Brain microvascular endothelial cell (primary cell): ENCODE measurements at regions not wholly inside any gene's neighbourhood (a gene's known extent, or its start where the extent isn't known, plus 50 kb on each side); places are given as distances from the start of the nearest gene placed in this dataset.
"Not testable (repeated sequence)": the region's sequence is repeated elsewhere in the genome, so short reads cannot be mapped to it uniquely, and the experiment has no call there.

Experiments used
- DNase-seq: peaks from one replicate; pipeline ENCODE4 v3.0.0-alpha.2; 2020
- H3K27ac ChIP-seq: fragments of 250-450 bp; sonication (Bioruptor Pico); 2 replicates; pipeline ENCODE4 v1.5.1; 2020; ENCODE audit warnings: mild to moderate bottlenecking, moderate library complexity
- H3K27me3 ChIP-seq: fragments of 250-450 bp; sonication (Bioruptor Pico); replicated peaks from 2 replicates; pipeline ENCODE4 v1.5.1; 2020; ENCODE audit warnings: mild to moderate bottlenecking
- H3K36me3 ChIP-seq: fragments of 250-450 bp; sonication (Bioruptor Pico); replicated peaks from 2 replicates; pipeline ENCODE4 v1.5.1; 2020; ENCODE audit warnings: mild to moderate bottlenecking
- H3K4me3 ChIP-seq: 2 replicates; pipeline ENCODE4 v1.5.1; 2011; ENCODE audit warnings: low read depth, mild to moderate bottlenecking, control low read depth, low read length, moderate library complexity
- in situ Hi-C: cut with HindIII; loops from 2 replicates; pipeline ENCODE4 v1.10.0; 2017; ENCODE audit warnings: low sequenced_read_pairs, low pct_ligation_motif_present
- TF ChIP-seq, protein P1 (sequence below): IDR thresholded peaks from 2 replicates; pipeline ENCODE4 v1.5.1; 2011; ENCODE audit warnings: low read depth, mild to moderate bottlenecking, moderate library complexity, low read length, control low read depth, inconsistent platforms; ENCODE audit errors: missing control alignments

DNA sequence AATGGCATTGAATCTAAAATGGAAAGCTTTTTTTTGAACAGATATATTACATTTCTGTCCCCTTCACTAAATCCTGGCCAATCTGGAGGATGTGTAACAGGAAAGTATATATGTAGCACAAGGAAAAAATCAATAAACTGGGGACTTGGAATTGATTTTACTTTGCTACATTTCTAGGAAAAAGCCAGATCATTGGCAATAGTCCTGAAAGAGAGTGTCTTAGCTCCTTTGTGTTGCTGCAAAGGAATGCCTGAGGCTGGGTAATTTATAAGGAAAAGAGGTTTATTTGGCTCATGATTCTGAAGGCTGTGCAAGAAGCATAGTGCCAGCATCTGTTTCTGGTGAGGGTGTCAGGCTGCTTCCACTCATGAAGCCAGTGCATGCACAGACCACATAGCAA, 574.9 kb downstream of the HTR1B start:
- no peak overlapping the region for H3K4me3 ChIP-seq
- no peaks in the 10 kb centered on the region for H3K27me3 ChIP-seq
- H3K36me3 ChIP-seq: no peaks in the 10 kb centered on the region
- no peak for DNase-seq
- no peak overlapping the region for H3K27ac ChIP-seq
- TF ChIP-seq, protein P1, sequence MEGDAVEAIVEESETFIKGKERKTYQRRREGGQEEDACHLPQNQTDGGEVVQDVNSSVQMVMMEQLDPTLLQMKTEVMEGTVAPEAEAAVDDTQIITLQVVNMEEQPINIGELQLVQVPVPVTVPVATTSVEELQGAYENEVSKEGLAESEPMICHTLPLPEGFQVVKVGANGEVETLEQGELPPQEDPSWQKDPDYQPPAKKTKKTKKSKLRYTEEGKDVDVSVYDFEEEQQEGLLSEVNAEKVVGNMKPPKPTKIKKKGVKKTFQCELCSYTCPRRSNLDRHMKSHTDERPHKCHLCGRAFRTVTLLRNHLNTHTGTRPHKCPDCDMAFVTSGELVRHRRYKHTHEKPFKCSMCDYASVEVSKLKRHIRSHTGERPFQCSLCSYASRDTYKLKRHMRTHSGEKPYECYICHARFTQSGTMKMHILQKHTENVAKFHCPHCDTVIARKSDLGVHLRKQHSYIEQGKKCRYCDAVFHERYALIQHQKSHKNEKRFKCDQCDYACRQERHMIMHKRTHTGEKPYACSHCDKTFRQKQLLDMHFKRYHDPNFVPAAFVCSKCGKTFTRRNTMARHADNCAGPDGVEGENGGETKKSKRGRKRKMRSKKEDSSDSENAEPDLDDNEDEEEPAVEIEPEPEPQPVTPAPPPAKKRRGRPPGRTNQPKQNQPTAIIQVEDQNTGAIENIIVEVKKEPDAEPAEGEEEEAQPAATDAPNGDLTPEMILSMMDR: no peak
- in situ Hi-C loops: no loop called here

DNA sequence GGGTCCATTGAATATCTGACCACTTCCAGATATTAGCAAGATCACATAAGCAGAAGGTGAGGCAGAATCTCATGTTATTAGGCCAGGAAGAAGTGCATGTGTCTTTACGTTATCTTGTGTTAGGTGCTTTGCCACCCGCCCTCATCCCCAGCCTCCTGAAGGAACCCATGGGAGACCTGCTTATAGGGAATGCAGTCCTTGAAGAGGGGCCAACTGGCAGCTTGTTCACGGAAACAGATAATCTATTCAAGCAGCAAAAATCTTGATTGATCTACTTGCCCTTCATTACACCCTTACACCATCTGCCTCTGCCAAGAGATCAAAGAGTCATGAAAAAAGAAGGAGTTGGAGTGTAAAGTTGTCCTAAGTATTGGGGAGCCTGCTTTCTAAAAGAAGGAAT, 576.4 kb downstream of the HTR1B start:
- Histone ChIP-seq H3K4me3 (no peak overlapping the region), H3K36me3 (no peaks in the 10 kb centered on the region), H3K27me3 (no peaks in the 10 kb centered on the region), H3K27ac (no peak overlapping the region)
- in situ Hi-C loops: no loop called here
- TF ChIP-seq, protein P1: no peak
- DNase-seq: no peak

DNA sequence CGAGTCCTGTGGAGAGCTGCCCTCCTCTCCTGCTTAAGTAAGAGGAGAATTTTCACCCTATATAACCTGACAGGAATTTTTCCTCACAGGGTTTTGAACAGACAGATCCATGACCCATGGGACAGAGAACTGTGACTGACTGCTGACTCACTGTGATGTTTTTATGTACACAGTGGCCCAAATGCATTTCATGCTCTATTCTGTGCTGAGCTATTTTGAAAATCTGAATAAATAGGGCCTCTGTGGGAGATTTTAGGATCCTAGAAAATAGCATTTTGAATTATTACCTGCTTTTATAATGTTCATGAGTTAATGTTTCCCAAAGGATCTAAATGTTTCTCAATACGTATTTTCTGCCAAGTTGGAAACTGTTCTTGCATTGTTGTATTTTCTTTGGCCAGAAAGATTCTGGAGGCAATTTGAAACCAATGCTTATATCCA, 577.4 kb downstream of the HTR1B start:
- DNase-seq: peak; percentile 76
- in situ Hi-C loops: no loop called here
- H3K36me3 ChIP-seq: no peaks in the 10 kb centered on the region
- peak overlapping the region; percentile 58 for H3K27ac ChIP-seq
- no peak overlapping the region for H3K4me3 ChIP-seq
- H3K27me3 ChIP-seq: no peaks in the 10 kb centered on the region
- TF ChIP-seq, protein P1: no peak

DNA sequence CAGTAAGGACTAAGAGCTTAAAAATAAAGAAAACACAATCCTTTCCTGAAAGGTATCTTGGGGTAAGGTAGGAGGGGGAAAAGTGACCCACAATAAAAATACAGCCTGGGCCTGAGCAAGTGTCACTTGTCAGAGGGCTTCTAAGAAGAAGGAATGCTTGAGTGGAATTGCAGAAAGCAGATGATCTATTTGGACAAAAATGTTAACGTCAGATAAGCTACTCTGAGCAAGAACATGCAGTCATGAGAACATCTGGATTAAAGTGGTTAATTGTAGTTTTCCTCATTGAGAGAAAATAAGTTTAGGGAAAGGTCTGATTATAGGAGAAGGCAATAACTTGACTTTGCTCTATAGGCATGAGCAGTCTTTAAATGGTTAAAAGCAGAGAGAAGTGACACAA, 581.9 kb downstream of the HTR1B start:
- Histone ChIP-seq H3K4me3 (no peak overlapping the region), H3K36me3 (no peaks in the 10 kb centered on the region), H3K27me3 (no peaks in the 10 kb centered on the region), H3K27ac (no peak overlapping the region)
- TF ChIP-seq, protein P1: no peak
- in situ Hi-C loops: no loop called here
- DNase-seq: no peak

DNA sequence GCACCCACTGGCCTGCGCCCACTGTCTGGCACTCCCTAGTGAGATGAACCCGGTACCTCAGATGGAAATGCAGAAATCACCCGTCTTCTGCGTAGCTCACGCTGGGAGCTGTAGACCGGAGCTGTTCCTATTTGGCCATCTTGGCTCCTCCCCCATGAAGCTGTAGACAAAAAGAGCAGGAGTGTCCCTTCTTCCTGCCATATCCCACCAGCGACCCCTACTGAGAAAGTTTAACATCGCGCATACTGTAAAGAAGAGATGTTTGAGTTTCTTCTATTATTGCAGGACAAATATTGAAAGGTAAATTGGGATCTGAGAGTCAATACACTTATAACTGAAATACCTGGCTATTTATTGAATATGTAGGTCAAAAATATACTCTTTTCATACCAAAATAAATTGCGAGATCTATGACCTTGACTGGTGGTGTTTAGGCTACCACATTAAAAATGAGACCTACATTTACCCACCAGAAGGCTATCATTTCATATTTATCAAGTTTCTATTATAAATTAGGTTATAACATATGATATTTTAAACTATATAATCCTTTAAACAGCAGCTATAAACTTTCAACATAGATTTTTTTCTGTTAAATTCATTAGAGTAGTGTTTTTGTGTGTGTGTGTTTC, 586.3 kb downstream of the HTR1B start:
- no peaks in the 10 kb centered on the region for H3K36me3 ChIP-seq
- DNase-seq: peak; percentile 75
- in situ Hi-C loops: no loop called here
- no peak overlapping the region for H3K27ac ChIP-seq
- no peak overlapping the region for H3K4me3 ChIP-seq
- TF ChIP-seq, protein P1: peak; percentile 56
- no peaks in the 10 kb centered on the region for H3K27me3 ChIP-seq

DNA sequence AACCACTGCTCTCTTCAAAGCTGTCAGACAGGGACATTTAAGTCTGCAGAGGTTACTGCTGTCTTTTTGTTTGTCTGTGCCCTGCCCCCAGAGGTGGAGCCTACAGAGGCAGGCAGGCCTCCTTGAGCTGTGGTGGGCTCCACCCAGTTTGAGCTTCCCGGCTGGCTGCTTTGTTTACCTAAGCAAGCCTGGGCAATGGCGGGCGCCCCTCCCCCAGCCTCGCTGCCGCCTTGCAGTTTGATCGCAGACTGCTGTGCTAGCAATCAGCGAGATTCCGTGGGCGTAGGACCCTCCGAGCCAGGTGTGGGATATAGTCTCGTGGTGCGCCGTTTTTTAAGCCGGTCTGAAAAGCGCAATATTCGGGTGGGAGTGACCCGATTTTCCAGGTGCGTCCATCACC, 586.9 kb downstream of the HTR1B start:
- in situ Hi-C loops, H3K36me3 ChIP-seq, DNase-seq, H3K4me3 ChIP-seq, H3K27ac ChIP-seq, H3K27me3 ChIP-seq: not testable (repeated sequence)
